ENCODE measurements at regions not wholly inside any gene's neighbourhood (a gene's known extent, or its start where the extent isn't known, plus 50 kb on each side); places are given as distances from the start of the nearest gene placed in this dataset.

DNA sequence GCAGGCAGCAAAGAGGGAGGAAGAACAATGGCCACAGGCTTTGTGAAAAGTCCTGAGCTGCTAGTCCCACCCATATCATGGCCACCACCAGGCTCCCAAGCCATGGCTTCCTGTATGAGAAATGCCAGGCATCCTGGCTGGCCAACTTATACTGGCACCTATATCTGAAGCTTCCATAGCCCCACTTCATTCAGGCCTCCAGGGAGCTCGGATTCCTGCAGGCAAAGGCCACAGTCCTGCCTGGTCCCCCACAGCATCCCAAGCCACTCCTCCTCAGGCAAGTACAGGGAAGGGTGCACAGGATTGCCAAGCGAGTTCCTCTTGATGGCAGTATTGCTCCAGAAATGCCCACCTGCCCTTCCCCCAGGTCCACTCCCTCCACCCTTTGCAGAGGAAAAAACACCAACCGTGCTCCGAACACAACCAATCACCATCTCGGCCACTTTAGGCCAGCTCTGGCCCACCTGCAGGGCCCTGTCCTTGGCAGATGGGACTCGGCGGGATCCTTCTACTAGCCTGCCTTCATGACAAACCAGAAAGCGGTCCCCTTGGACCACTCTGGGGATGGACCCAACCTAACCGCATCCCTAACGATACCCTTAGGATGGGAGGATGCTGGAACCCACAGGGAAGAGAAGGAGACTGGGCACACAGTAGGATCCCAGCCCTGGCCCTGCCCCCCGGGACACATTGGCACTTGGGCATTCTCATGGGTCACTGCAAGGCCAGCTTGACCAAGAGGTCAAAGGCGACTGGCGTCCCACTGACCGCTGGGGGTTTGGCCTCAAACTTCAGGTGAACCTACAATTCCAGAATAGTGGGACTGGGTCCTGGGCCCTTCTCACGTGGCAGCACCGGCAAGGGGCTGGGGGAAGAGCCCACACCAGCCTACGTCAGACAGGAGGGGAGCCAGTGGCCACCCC, 220.4 kb upstream of the AGTR2 start:
- intact Hi-C loops (cut with DNase I), result no loop called here
- no peaks in the 10 kb centered on the region for H3K27me3 ChIP-seq (ENCODE audit: control insufficient read depth in 1 of 2, insufficient read depth in 2 of 2, low read length in 1 of 2)
- H3K27ac ChIP-seq (ENCODE audit: low read depth in 1 of 2, low read length in 2 of 2), result no peak overlapping the region
- H3K9me3 ChIP-seq (ENCODE audit: control insufficient read depth, low read length), result no peaks in the 10 kb centered on the region
- 55 to 82% methylated on average over 17 of the region's 17 CpGs for WGBS, 2 donors
- H3K4me3 ChIP-seq (ENCODE audit: low read length in 2 of 2), result no peak overlapping the region
- peak in 1 of 2 donors; percentile 71 for DNase-seq
- no peaks in the 10 kb centered on the region for H3K4me1 ChIP-seq (ENCODE audit: control insufficient read depth in 1 of 2, insufficient read depth in 2 of 2, low read length in 2 of 2)
- H3K36me3 ChIP-seq (ENCODE audit: control insufficient read depth in 1 of 2, insufficient read depth in 2 of 2, low read length in 1 of 2), result no peaks in the 10 kb centered on the region
- ATAC-seq (ENCODE audit: low FRiP score), result no peak

DNA sequence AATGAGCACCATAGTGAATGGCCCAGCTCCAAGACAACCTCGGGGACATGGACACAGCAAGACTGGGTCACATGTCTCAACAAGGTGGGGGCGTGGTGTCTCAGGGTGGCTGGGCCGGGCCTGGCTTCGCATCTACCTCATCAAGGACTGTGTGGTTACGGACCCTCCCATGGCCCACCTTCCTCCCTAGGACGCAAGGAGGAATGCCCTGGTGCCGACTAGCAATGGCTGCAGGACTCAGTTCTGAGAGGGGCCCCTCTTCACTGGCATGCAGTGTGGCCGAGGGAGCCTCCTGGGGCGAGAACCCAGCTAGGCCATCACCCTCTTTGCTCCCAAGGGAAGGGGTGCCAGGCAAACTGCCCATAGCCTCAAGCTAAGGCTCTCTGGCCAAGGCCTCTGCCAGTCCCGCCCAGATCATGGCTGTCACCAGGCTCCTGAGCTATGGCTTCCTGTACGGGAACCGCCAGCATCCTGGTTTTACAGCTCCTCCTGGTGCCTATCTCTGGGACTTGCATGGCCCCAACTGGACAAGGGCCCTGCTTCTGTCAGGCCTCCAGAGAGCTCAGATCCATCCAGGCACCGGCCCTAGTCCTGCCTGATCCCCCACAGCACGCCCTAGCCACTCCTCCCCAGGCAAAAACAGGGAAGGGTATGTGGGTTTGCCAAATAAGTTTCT, 218.0 kb upstream of the AGTR2 start:
- Histone ChIP-seq H3K9me3 (ENCODE audit: control insufficient read depth, low read length) (no peaks in the 10 kb centered on the region), H3K36me3 (ENCODE audit: control insufficient read depth in 1 of 2, insufficient read depth in 2 of 2, low read length in 1 of 2) (no peaks in the 10 kb centered on the region), H3K27me3 (ENCODE audit: control insufficient read depth in 1 of 2, insufficient read depth in 2 of 2, low read length in 1 of 2) (no peaks in the 10 kb centered on the region), H3K27ac (ENCODE audit: low read depth in 1 of 2, low read length in 2 of 2) (no peak overlapping the region), H3K4me1 (ENCODE audit: control insufficient read depth in 1 of 2, insufficient read depth in 2 of 2, low read length in 2 of 2) (no peaks in the 10 kb centered on the region), H3K4me3 (ENCODE audit: low read length in 2 of 2) (no peak overlapping the region)
- WGBS, 2 donors, result 64 to 86% methylated on average over 14 of the region's 14 CpGs
- ATAC-seq (ENCODE audit: low FRiP score), result peak; percentile 33
- DNase-seq, result peak; percentile 53 to 78
- intact Hi-C loops (cut with DNase I), result no loop called here

DNA sequence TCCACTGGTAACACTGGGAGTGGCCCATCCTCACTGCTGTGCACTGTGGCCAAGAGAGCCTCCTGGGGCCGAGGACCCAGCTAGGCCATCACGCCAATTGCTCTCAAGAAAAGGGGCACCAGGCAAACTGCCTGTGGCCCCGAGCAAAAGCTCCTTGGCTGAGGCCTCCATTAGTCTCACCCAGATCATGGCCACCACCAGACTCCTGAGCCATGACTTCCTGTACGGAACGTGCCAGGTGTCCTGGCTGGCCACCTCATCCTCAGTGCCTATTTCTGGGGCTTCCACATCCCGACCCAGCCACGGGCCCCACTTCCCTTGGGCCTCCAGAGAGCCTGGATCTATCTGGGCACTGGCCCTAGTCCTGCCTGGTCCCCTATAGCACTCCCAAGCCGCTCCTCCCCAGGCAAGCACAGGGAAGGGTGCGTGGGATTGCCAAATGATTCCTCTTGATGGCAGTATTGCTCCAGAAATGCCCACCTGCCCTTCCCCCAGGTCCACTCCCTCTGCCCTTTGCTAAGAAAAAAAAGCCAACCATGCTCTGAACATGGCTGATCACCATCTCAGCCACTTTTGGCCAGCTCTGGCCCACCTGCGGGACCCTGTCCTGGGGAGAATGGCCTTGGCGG, 212.6 kb upstream of the AGTR2 start:
- whole genome bisulfite sequencing, 2 donors, result 70 to 91% methylated on average over 11 of the region's 11 CpGs
- DNase-seq (no peak), ATAC-seq (ENCODE audit: low FRiP score) (peak; percentile 11)
- H3K27ac ChIP-seq (ENCODE audit: low read depth in 1 of 2, low read length in 2 of 2), result no peak overlapping the region
- no peaks in the 10 kb centered on the region for H3K27me3 ChIP-seq (ENCODE audit: control insufficient read depth in 1 of 2, insufficient read depth in 2 of 2, low read length in 1 of 2)
- intact Hi-C loops (cut with DNase I), result no loop called here
- no peaks in the 10 kb centered on the region for H3K4me1 ChIP-seq (ENCODE audit: control insufficient read depth in 1 of 2, insufficient read depth in 2 of 2, low read length in 2 of 2)
- H3K4me3 ChIP-seq (ENCODE audit: low read length in 2 of 2), result no peak overlapping the region
- H3K9me3 ChIP-seq (ENCODE audit: control insufficient read depth, low read length), result no peaks in the 10 kb centered on the region
- no peaks in the 10 kb centered on the region for H3K36me3 ChIP-seq (ENCODE audit: control insufficient read depth in 1 of 2, insufficient read depth in 2 of 2, low read length in 1 of 2)

DNA sequence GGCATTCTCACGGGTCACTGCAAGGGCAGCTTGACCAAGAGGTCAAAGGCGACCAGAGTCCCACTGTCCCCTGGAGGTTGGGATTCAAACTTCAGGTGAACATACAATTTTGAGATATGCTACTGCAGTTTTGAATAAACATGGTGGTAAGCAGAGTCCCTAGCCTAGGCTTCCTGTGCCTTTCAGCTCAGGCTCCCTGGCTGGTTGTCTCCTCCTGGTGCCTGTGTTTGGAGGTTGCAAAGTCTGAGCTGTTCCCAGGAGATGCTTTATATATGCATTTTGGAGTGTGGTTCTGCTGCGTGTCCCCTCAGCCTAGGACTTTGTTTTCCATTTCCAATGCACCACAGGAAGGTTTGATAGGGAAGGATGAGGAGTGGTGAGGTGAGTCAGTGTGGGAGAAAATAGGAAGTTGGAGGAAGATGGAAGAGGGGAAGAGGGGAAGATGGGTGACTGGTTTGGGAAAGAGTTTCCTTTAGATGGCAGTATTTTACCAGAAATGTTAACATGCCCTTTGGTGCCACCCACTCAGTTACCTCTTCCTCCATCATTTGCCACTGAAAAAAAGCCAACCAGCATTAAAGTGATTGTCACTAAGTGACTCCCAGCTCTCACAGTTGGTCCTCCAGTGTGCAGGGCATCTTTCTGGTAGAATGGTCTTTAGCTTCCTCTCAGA, 211.7 kb upstream of the AGTR2 start:
- H3K4me1 ChIP-seq (ENCODE audit: control insufficient read depth in 1 of 2, insufficient read depth in 2 of 2, low read length in 2 of 2), result no peaks in the 10 kb centered on the region
- H3K27me3 ChIP-seq (ENCODE audit: control insufficient read depth in 1 of 2, insufficient read depth in 2 of 2, low read length in 1 of 2), result no peaks in the 10 kb centered on the region
- no peak for DNase-seq
- H3K36me3 ChIP-seq (ENCODE audit: control insufficient read depth in 1 of 2, insufficient read depth in 2 of 2, low read length in 1 of 2), result no peaks in the 10 kb centered on the region
- WGBS, 2 donors, result 51 to 93% methylated on average over 3 of the region's 3 CpGs
- no peak overlapping the region for H3K4me3 ChIP-seq (ENCODE audit: low read length in 2 of 2)
- no peak overlapping the region for H3K27ac ChIP-seq (ENCODE audit: low read depth in 1 of 2, low read length in 2 of 2)
- H3K9me3 ChIP-seq (ENCODE audit: control insufficient read depth, low read length), result no peaks in the 10 kb centered on the region
- intact Hi-C loops (cut with DNase I), result no loop called here
- no peak for ATAC-seq (ENCODE audit: low FRiP score)

DNA sequence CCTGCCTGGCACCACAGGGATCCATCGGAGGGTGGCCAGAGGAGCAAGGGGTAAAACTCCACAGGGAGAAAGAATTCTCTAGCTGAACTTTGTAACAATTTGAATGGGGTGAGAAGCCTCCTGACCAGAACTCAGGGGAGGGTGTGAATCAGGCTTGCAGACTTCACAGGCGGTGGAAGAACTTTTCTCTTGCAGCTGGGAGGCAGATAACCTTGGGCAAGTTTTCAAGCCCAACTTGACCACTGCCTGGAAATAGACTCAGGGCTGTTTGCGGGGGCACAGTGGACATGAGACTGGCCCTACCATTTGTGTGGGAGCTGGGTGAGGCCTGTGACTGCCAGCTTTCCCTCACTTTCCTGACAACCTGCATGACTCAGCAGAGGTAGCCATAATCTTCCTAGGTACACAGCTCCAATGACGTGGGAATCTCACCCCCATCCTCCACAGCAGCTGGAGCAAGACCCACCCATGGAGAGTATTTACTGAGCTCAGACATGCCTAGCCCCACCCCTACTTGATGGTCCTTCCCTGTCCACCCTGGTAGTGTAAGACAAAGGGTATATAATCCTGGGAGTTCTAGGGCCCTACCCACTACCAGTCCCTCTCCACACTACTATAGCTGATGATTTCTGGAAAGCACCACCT, 210.0 kb upstream of the AGTR2 start:
- WGBS, 2 donors, result 78 to 91% methylated on average over 4 of the region's 4 CpGs
- Histone ChIP-seq H3K36me3 (ENCODE audit: control insufficient read depth in 1 of 2, insufficient read depth in 2 of 2, low read length in 1 of 2) (no peaks in the 10 kb centered on the region), H3K27ac (ENCODE audit: low read depth in 1 of 2, low read length in 2 of 2) (no peak overlapping the region), H3K27me3 (ENCODE audit: control insufficient read depth in 1 of 2, insufficient read depth in 2 of 2, low read length in 1 of 2) (no peaks in the 10 kb centered on the region), H3K9me3 (ENCODE audit: control insufficient read depth, low read length) (no peaks in the 10 kb centered on the region), H3K4me3 (ENCODE audit: low read length in 2 of 2) (no peak overlapping the region), H3K4me1 (ENCODE audit: control insufficient read depth in 1 of 2, insufficient read depth in 2 of 2, low read length in 2 of 2) (no peaks in the 10 kb centered on the region)
- ATAC-seq (ENCODE audit: low FRiP score) (no peak), DNase-seq (no peak)
- intact Hi-C loops (cut with DNase I), result no loop called here

DNA sequence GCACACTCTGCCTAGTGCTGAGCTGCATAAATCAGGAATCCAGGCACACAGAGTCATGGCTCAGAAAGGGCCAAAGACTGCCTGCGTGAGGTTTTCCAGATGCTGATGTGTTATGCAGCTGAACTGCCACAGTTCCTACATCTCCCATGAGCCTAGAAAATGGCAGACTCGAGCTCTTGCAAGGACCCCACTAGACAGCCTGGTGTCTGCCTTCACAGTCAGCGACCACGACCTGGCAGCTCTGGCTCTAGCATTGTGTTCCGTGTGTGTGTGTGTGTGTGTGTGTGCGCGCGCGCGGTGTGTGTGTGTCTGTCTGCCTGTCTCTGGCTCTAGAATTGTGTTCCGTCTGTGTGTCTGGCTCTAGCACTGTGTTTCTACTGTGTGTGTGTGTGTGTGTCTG, 203.6 kb upstream of the AGTR2 start:
- no peak overlapping the region for H3K4me3 ChIP-seq (ENCODE audit: low read length in 2 of 2)
- no peak for ATAC-seq (ENCODE audit: low FRiP score)
- WGBS, 2 donors, result 65 to 79% methylated on average over 11 of the region's 11 CpGs

DNA sequence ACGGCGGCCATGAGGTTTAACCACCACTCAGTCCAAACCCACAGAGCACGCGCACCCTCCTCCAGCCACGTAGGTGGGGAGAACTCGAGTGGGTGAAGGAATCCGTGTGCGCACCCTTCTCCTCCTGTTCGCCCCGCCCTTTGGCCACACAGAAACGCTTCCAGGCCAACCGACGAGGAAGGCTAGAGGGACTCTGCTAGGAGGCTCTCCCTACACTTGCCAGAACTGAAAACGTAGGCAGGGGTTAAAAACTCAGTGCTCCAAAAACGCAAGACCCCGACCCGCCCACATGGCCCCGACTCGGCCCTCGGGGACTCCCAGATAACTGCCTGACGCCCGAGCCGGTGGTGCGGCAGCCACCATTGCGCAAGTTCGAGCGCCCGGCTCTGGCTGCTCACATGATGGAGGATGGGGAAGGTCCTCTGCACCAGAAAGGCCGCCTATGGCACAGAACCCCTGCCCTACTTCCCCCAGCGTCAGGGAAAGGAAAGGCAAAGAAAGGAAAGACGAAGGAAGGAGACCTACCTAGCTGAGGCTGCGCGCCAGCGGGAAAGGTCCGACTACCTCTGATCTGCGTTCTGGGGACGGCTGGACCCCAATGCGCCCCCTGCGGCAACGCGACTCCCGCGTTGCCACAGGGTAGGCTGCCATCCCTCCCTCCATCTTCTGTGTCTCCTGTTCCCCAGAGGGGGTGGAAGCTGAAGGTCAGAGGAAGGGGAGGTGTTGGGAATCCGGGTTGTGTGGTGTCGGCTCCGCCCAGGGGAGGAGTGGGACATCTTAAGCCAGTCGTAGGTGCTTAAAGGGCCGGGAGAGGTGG, 201.9 kb upstream of the AGTR2 start:
- intact Hi-C loops (cut with DNase I), result no loop called here
- WGBS, 2 donors, result 1 to 10% methylated on average over 48 of the region's 48 CpGs
- no peaks in the 10 kb centered on the region for H3K4me1 ChIP-seq (ENCODE audit: control insufficient read depth in 1 of 2, insufficient read depth in 2 of 2, low read length in 2 of 2)
- peak overlapping the region; percentile 38 to 47 for H3K4me3 ChIP-seq (ENCODE audit: low read length in 2 of 2)
- H3K27ac ChIP-seq (ENCODE audit: low read depth in 1 of 2, low read length in 2 of 2), result no peak overlapping the region
- no peaks in the 10 kb centered on the region for H3K9me3 ChIP-seq (ENCODE audit: control insufficient read depth, low read length)
- ATAC-seq (ENCODE audit: low FRiP score) (peak; percentile 83), DNase-seq (peak; percentile 61 to 77)
- no peaks in the 10 kb centered on the region for H3K36me3 ChIP-seq (ENCODE audit: control insufficient read depth in 1 of 2, insufficient read depth in 2 of 2, low read length in 1 of 2)
- no peaks in the 10 kb centered on the region for H3K27me3 ChIP-seq (ENCODE audit: control insufficient read depth in 1 of 2, insufficient read depth in 2 of 2, low read length in 1 of 2)

More for the DNA sequence above, 203.6 kb upstream of the AGTR2 start:
- intact Hi-C loops (cut with DNase I), result no loop called here
- no peaks in the 10 kb centered on the region for H3K27me3 ChIP-seq (ENCODE audit: control insufficient read depth in 1 of 2, insufficient read depth in 2 of 2, low read length in 1 of 2)
- no peaks in the 10 kb centered on the region for H3K4me1 ChIP-seq (ENCODE audit: control insufficient read depth in 1 of 2, insufficient read depth in 2 of 2, low read length in 2 of 2)
- H3K27ac ChIP-seq (ENCODE audit: low read depth in 1 of 2, low read length in 2 of 2), result no peak overlapping the region
- no peaks in the 10 kb centered on the region for H3K36me3 ChIP-seq (ENCODE audit: control insufficient read depth in 1 of 2, insufficient read depth in 2 of 2, low read length in 1 of 2)
- no peak for DNase-seq
- H3K9me3 ChIP-seq (ENCODE audit: control insufficient read depth, low read length), result no peaks in the 10 kb centered on the region

Measured in aorta (tissue), 5 donors.